Tongue (tissue), 1 donor: ENCODE measurements at regions not wholly inside any gene's neighbourhood (a gene's known extent, or its start where the extent isn't known, plus 50 kb on each side); places are given as distances from the start of the nearest gene placed in this dataset.
"Not testable (repeated sequence)": the region's sequence is repeated elsewhere in the genome, so short reads cannot be mapped to it uniquely, and the experiment has no call there.

ENCODE experiments used
- DNase-seq: peaks from one replicate; pipeline ENCODE4 v3.0.0-alpha.2; 2015

- DNase-seq, result no peak
Measured at GRCh38 chr4:23084559-23085248, 392.0 kb downstream of the GBA3 start.

GRCh38 chr4:23083391-23083790 lies 390.7 kb downstream of the GBA3 start:
- DNase-seq, result no peak

GRCh38 chr4:23080171-23080570 lies 387.4 kb downstream of the GBA3 start:
- DNase-seq, result not testable (repeated sequence)

- DNase-seq, result no peak
Measured at GRCh38 chr4:23070848-23071570, 378.3 kb downstream of the GBA3 start.

GRCh38 chr4:23068756-23069155 lies 376.0 kb downstream of the GBA3 start:
- no peak for DNase-seq

GRCh38 chr4:23068287-23068686 lies 375.6 kb downstream of the GBA3 start:
- DNase-seq, result no peak

- no peak for DNase-seq
Measured at GRCh38 chr4:23062188-23062587, 369.5 kb downstream of the GBA3 start.

- DNase-seq, result no peak
Measured at GRCh38 chr4:23061431-23061830, 368.7 kb downstream of the GBA3 start.

- DNase-seq, result no peak
Measured at GRCh38 chr4:23060776-23061175, 368.0 kb downstream of the GBA3 start.

GRCh38 chr4:23058165-23058776 lies 365.5 kb downstream of the GBA3 start:
- DNase-seq, result no peak

GRCh38 chr4:23041501-23041900 lies 348.8 kb downstream of the GBA3 start:
- no peak for DNase-seq

GRCh38 chr4:23040539-23040938 lies 347.8 kb downstream of the GBA3 start:
- DNase-seq, result no peak

- no peak for DNase-seq
Measured at GRCh38 chr4:23039818-23040217, 347.1 kb downstream of the GBA3 start.

GRCh38 chr4:23038626-23039491 lies 346.1 kb downstream of the GBA3 start:
- DNase-seq, result no peak

GRCh38 chr4:23036921-23037495 lies 344.3 kb downstream of the GBA3 start:
- no peak for DNase-seq

GRCh38 chr4:23036503-23036902 lies 343.8 kb downstream of the GBA3 start:
- DNase-seq, result no peak

GRCh38 chr4:23035521-23036056 lies 342.9 kb downstream of the GBA3 start:
- no peak for DNase-seq

GRCh38 chr4:23034731-23035130 lies 342.0 kb downstream of the GBA3 start:
- DNase-seq, result no peak

GRCh38 chr4:23033796-23034195 lies 341.1 kb downstream of the GBA3 start:
- DNase-seq, result peak; percentile 11

- DNase-seq, result no peak
Measured at GRCh38 chr4:23028875-23029274, 336.1 kb downstream of the GBA3 start.

GRCh38 chr4:23023666-23024065 lies 330.9 kb downstream of the GBA3 start:
- no peak for DNase-seq

GRCh38 chr4:23023121-23023520 lies 330.4 kb downstream of the GBA3 start:
- no peak for DNase-seq
